ENCODE measurements at regions not wholly inside any gene's neighbourhood (a gene's known extent, or its start where the extent isn't known, plus 50 kb on each side); places are given as distances from the start of the nearest gene placed in this dataset.

DNA sequence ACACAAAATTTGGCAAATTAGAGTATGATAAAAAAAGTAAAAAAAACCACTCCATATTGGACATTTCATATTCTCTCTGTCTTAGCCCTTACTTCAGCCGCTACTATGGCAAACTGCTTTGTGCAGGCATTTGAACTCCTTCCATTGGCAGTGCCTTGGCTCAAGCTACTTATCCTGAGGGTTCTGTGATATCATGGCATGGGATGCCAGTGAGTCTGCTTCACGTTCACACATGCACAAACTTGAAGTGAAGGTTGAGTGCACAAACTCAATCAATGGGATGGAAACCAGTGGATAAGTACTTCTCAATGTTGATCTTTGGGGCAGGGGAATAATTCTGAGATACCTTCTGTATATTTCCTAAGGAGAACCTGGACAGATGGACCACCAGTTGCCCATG, 117.2 kb downstream of the IL20RB start:
- H3K4me1 ChIP-seq = no peaks in the 10 kb centered on the region
- H3K4me3 ChIP-seq = no peak overlapping the region
- H3K27ac ChIP-seq = no peak overlapping the region
- DNase-seq (no peak), ATAC-seq (no peak)
- intact Hi-C loops (cut with DNase I) = no loop called here
- TF ChIP-seq, protein P1, sequence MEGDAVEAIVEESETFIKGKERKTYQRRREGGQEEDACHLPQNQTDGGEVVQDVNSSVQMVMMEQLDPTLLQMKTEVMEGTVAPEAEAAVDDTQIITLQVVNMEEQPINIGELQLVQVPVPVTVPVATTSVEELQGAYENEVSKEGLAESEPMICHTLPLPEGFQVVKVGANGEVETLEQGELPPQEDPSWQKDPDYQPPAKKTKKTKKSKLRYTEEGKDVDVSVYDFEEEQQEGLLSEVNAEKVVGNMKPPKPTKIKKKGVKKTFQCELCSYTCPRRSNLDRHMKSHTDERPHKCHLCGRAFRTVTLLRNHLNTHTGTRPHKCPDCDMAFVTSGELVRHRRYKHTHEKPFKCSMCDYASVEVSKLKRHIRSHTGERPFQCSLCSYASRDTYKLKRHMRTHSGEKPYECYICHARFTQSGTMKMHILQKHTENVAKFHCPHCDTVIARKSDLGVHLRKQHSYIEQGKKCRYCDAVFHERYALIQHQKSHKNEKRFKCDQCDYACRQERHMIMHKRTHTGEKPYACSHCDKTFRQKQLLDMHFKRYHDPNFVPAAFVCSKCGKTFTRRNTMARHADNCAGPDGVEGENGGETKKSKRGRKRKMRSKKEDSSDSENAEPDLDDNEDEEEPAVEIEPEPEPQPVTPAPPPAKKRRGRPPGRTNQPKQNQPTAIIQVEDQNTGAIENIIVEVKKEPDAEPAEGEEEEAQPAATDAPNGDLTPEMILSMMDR (IDR thresholded peaks at IDR 0.05) = no peak
- TF ChIP-seq POLR2A (IDR thresholded peaks at IDR 0.05) = no peak
- H3K36me3 ChIP-seq = no peaks in the 10 kb centered on the region
- WGBS, 4 donors = 64 to 72% (median 66%) methylated on average over 2 of the region's 2 CpGs
- H3K9me3 ChIP-seq = no peaks in the 10 kb centered on the region
- peaks cover 0 to 9% (median 0%) of the 10 kb centered on the region in 9 donors for H3K27me3 ChIP-seq

DNA sequence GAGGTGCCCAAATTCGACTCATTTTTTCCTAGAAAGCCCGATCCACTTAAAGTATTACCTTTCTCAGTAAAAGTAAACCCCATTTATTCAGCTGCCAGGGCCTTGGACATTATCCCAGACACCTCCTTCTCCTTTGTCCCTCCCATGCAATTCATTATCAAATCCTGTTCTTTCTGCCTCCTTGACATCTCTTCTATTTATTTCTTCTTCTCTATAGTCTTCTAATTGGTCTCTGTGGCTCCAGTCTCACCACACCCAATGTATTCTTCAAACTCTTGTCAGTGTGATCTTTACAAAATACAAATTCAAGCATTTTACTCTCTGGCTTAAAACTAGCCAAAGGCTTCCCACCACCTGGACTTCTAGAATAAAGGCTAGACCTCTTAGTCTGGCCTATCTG, 120.3 kb downstream of the IL20RB start:
- Histone ChIP-seq H3K27ac (no peak overlapping the region), H3K4me1 (no peaks in the 10 kb centered on the region), H3K27me3 (peaks cover 0 to 21% (median 0%) of the 10 kb centered on the region in 9 donors), H3K9me3 (no peaks in the 10 kb centered on the region), H3K4me3 (no peak overlapping the region), H3K36me3 (no peaks in the 10 kb centered on the region)
- WGBS, 4 donors = 73 to 84% (median 75%) methylated on average over 2 of the region's 2 CpGs
- DNase-seq (no peak), ATAC-seq (no peak)
- TF ChIP-seq, protein P1 (IDR thresholded peaks at IDR 0.05) = no peak
- TF ChIP-seq POLR2A (IDR thresholded peaks at IDR 0.05) = no peak
- intact Hi-C loops (cut with DNase I) = no loop called here

DNA sequence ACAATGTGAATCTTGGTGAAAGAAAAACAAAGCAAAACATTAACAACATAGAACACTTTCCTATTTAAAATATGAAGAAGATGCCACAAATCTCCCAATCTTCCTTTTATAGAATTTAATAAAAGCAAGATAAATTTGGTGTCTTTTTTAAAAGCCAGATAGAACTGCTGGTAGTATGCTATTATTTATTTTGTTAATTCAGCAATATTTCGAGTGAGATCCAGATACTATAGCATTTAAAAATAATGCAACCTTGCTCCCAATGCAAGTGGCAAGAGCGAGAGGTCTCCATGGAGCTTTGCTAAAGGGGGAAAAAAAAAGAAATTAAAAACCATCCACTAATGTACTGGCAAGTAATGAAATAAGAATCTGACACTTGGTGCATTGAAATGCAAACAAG, 121.8 kb downstream of the IL20RB start:
- peaks cover 0 to 23% (median 0%) of the 10 kb centered on the region in 9 donors for H3K27me3 ChIP-seq
- no peaks in the 10 kb centered on the region for H3K9me3 ChIP-seq
- no peaks in the 10 kb centered on the region for H3K36me3 ChIP-seq
- no peak overlapping the region for H3K27ac ChIP-seq
- no peaks in the 10 kb centered on the region for H3K4me1 ChIP-seq
- 86 to 92% (median 90%) methylated on average over 2 of the region's 2 CpGs for WGBS, 4 donors
- TF ChIP-seq POLR2A (IDR thresholded peaks at IDR 0.05) = no peak
- TF ChIP-seq, protein P1 (IDR thresholded peaks at IDR 0.05) = no peak
- no peak overlapping the region for H3K4me3 ChIP-seq
- no peak for ATAC-seq
- intact Hi-C loops (cut with DNase I) = no loop called here
- DNase-seq = no peak

DNA sequence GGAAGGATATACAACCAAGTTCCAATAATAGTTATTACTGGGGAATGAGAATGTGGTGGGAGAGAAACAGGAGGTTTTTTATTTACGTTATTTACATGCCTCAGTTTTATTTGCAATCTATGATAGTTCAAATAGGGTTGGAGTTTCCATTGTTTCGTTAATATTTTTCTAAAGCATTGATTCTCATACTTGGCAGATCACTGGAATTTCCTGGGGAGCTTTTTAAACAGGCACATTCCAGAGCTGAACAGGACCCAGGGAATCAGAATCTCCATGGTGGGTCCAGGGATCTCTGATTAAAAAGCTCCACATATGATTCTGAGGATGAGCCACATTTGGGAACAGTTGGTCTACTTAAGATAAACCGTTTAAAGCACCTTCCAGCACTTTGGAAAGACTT, 123.9 kb downstream of the IL20RB start:
- H3K4me1 ChIP-seq = no peaks in the 10 kb centered on the region
- intact Hi-C loops (cut with DNase I) = no loop called here
- no peaks in the 10 kb centered on the region for H3K36me3 ChIP-seq
- peaks cover 0 to 23% (median 0%) of the 10 kb centered on the region in 9 donors for H3K27me3 ChIP-seq
- TF ChIP-seq, protein P1 (IDR thresholded peaks at IDR 0.05) = no peak
- no peak for TF ChIP-seq POLR2A (IDR thresholded peaks at IDR 0.05)
- H3K27ac ChIP-seq = no peak overlapping the region
- ATAC-seq (no peak), DNase-seq (no peak)
- no peaks in the 10 kb centered on the region for H3K9me3 ChIP-seq
- H3K4me3 ChIP-seq = no peak overlapping the region
- 55 to 66% (median 63%) methylated on average over 3 of the region's 3 CpGs for WGBS, 4 donors
